HFF-Myc (cell line): ENCODE measurements at regions not wholly inside any gene's neighbourhood (a gene's known extent, or its start where the extent isn't known, plus 50 kb on each side); places are given as distances from the start of the nearest gene placed in this dataset.
"Not testable (repeated sequence)": the region's sequence is repeated elsewhere in the genome, so short reads cannot be mapped to it uniquely, and the experiment has no call there.

Experiments
- DNase-seq: peaks from one replicate; pipeline ENCODE4 v3.0.0-alpha.2; 2011; ENCODE audit warnings: low read depth; ENCODE audit errors: extremely low read depth
- H3K4me3 ChIP-seq: replicated peaks from 2 replicates; pipeline ENCODE4 v1.5.1; 2011; ENCODE audit warnings: low read depth, mild to moderate bottlenecking, control low read depth, low read length
- TF ChIP-seq, protein P1 (sequence below): IDR thresholded peaks from 2 replicates; pipeline ENCODE4 v1.5.1; 2012; ENCODE audit warnings: mild to moderate bottlenecking, low read depth, low read length, control low read depth; ENCODE audit errors: missing control alignments

DNA sequence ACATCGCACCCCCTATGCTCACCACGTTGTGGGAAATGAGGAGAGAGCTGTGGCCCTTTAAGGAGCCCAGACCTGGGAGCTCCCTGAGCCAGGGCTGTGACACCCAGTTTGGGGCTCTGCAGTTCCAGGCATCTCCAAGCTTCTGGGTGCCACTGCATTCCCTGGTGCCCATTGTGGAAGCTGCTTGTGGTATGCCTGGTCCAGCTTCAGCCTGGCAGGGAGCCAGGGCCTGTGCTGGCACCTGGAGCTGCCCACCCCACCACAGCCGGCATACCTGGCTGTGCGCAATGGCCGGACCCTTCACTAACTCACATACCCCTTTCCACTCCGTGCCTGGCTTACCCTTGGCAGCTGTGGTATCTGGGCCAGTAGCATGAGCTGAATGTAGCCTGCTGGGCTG lies 107.9 kb upstream of the OR4E1 start:
- no peak overlapping the region for H3K4me3 ChIP-seq
- TF ChIP-seq, protein P1, sequence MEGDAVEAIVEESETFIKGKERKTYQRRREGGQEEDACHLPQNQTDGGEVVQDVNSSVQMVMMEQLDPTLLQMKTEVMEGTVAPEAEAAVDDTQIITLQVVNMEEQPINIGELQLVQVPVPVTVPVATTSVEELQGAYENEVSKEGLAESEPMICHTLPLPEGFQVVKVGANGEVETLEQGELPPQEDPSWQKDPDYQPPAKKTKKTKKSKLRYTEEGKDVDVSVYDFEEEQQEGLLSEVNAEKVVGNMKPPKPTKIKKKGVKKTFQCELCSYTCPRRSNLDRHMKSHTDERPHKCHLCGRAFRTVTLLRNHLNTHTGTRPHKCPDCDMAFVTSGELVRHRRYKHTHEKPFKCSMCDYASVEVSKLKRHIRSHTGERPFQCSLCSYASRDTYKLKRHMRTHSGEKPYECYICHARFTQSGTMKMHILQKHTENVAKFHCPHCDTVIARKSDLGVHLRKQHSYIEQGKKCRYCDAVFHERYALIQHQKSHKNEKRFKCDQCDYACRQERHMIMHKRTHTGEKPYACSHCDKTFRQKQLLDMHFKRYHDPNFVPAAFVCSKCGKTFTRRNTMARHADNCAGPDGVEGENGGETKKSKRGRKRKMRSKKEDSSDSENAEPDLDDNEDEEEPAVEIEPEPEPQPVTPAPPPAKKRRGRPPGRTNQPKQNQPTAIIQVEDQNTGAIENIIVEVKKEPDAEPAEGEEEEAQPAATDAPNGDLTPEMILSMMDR, result no peak
- DNase-seq, result no peak

DNA sequence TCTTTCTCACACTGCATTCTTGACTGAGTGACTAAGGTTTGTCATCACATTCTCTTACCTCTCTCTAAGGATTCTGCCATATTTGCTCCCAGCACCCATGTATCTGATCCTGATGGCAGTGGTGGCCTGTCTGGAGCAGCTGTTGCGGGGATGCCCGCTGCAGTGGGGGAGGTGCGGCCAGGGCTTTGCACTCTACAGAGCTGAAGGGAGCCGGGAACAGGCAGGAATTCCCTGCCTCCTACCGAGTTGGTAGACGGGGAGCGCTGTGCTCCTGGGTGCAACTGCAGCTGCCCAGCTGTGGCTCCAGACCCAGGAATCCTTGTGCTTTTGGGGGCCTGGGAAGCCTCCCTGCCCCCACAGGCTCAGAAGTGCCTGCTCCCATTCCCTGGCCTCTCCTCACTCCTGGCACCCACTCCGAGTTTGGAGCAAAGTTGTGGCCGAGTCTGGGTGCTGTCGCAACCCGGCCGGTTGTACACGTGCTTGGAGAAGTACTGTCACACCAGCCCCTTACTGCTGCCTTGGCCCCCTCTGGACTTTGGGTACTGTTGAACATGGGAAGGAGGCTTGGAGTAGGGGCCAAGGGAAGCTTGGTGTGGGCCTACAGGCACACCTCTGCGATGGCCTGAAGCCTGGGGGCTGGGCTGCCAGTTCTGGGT lies 106.9 kb upstream of the OR4E1 start:
- H3K4me3 ChIP-seq, result no peak overlapping the region
- DNase-seq, result no peak
- TF ChIP-seq, protein P1, result no peak

DNA sequence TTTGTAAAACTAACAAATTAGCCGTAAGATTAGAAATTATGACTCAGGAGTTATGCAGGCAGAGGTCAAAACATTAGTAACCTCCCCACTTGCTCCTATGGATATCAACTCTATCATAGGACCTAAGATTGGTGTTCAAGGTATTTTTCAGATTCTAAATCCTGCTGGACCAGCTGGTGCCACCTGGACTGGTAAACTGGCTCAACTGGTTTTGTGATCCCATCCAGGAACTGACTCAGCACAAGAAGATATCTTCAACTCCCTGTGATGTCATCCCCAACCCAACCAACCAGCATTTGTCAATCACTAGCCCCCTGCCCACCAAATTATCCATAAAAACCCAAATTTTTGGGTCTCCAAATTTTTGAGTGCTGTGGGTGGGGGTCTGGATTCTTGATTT lies 98.1 kb upstream of the OR4E1 start:
- DNase-seq, result no peak

DNA sequence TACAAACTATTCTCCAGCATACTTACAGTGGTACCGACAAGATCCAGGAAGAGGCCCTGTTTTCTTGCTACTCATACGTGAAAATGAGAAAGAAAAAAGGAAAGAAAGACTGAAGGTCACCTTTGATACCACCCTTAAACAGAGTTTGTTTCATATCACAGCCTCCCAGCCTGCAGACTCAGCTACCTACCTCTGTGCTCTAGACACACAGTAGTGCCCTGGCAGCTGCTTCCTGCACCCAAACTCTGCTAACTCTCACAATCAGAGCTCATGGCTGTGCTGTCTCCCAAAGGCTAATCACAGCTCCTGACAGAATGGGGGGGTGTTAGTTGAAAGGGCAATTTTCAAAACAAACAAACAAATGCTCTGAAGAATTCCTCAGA lies 95.2 kb upstream of the OR4E1 start:
- TF ChIP-seq, protein P1, result no peak
- H3K4me3 ChIP-seq, result no peak overlapping the region
- no peak for DNase-seq

More for the DNA sequence above, 98.1 kb upstream of the OR4E1 start:
- TF ChIP-seq, protein P1, result no peak
- no peak overlapping the region for H3K4me3 ChIP-seq

DNA sequence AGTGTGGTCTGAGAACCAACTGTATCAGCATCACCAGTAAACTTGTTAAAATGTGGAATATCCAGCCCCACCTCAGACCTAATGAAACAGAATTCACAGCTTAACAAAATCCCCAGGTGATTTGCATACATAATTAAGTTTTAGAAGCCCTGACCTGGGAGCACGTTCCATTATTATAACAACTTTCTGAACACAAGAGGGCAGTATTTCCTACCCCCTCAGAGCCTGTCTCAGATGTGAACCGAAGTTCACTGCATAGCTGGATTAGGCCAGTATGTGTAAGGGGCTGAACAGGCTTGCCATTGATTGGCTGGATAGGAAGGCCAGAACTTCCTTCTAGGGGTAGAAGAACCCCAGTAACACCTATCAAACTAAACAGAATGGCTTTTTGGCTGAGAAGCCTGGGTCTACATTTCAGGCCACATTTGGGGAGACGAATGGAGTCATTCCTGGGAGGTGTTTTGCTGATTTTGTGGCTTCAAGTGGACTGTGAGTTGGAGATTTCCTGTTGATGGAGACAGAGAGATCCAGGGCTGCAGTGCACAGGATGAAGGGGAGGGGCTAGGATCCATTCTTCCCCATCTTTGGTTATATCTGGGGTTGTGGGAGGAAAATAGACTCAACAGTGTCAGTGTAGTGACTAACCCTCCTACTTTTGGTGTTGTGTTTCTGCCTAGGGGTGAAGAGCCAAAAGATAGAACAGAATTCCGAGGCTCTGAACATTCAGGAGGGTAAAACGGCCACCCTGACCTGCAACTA lies 94.7 kb upstream of the OR4E1 start:
- no peak for DNase-seq
- no peak overlapping the region for H3K4me3 ChIP-seq
- TF ChIP-seq, protein P1, result peak; percentile 22

DNA sequence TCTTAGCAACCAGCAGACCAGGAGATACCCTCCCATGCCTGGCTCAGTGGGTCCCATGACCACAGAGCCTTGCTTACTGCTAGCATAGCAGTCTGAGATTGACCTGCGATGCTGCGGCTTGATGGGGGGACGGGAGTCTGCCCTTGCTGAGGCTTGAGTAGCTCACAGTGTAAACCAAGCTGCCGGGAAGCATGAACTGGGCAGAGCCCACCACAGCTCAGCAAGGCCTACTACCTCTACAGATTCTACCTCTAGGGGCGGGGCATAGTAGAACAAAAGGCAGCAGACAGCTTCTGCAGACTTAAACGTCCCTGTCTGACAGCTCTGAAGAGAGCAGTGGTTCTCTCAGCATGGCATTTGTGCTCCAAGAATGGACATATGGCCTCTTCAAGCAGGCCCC lies 86.7 kb upstream of the OR4E1 start:
- DNase-seq, H3K4me3 ChIP-seq: not testable (repeated sequence)

DNA sequence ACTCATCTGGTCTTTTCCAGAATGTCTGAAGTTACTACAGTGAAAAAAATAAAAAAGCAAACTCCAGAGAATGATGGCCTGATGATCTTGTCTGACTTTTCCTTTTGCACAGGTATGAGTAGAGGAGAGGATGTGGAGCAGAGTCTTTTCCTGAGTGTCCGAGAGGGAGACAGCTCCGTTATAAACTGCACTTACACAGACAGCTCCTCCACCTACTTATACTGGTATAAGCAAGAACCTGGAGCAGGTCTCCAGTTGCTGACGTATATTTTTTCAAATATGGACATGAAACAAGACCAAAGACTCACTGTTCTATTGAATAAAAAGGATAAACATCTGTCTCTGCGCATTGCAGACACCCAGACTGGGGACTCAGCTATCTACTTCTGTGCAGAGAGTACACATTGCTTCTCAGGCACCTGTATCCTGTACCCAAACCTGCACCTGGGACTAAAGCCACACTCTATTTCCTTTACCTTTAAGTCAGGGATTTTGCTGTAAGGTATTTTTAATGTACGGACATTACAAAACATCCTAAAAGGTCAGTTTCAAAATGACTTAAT lies 75.8 kb upstream of the OR4E1 start:
- H3K4me3 ChIP-seq, result no peak overlapping the region
- DNase-seq, result no peak
- TF ChIP-seq, protein P1, result no peak
